HG03457 (cell line): ENCODE measurements at regions not wholly inside any gene's neighbourhood (a gene's known extent, or its start where the extent isn't known, plus 50 kb on each side); places are given as distances from the start of the nearest gene placed in this dataset.
A peak's percentile ranks its signal among the peaks of the same experiment; 100 is the strongest.

ENCODE experiments used
- ATAC-seq: cut with Tn5 transposase; IDR thresholded peaks from one replicate; pipeline ENCODE4 v1.9.1; 2021; ENCODE audit warnings: moderate number of reproducible peaks; ENCODE audit not compliant: unreplicated experiment

DNA sequence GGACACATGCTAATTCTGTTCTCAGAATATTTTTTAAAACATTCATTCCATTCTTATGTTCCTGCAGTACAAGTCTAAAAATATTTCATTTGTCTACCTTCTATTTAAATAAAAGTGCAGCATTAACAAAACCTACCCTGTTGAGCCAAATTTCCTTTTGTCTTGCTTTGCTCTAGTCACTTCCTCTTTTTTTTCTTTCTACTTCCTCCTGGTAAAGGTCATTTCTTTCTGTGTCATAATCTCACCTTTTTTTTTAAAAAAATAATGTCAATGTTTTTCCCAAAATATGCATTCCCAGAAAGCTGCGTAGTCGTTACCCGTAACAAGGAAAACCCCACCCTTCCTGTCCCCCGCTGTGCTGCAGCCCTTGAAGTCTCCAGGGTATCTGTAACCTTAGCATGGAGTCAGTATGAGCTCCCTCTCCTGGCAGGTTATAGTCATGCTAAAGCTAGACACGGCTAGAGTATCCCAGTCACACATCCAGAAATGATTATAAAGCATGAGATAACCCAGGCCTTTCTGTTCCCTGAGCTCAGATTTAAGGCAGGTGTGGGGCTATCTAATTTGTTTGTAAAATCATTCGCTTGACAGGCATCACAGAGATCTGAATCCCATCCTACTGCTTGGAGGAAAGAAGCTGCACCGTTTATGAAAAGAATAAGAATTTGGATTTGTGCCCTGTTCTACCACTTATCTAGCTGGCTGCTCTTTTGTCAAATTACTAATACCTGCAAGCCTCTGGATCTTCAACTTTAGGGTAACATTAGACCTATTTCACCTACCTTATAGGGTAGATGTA is 51.1 kb upstream of the EED start:
- peak; percentile 83 for ATAC-seq

DNA sequence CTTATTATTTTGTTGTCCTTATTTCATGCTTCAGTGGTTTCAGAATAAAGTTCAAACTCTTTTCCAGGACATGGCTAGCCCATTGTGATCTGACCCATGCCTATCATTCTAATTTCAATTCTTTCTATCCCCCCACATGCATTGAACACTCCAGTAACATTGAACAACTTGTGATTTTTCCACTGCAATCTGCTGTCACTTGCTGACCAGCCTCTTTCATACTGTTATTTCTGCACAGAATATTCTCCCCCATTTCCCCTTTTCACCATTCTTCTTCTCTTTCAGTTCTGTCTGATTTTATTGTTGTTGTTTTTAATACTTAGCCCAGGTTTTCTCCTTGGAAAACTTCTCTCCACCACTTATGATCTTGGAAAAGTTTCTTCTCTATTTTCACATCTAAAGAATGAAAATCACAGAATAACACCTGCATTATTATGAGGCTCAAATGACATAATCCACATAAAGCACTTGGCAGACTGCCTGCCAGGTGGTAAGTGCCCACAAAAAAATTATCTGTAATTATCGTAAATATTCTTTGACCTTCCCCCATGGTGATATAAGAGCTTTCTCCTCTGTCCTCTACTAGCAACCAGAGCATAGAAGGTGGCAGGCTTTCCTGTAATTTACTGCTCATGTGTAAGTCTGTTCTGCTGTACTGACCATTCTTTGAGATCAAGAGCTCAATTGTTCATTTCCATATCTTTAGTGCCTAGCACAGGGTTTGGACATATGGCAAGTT is 51.9 kb upstream of the EED start:
- ATAC-seq: no peak

DNA sequence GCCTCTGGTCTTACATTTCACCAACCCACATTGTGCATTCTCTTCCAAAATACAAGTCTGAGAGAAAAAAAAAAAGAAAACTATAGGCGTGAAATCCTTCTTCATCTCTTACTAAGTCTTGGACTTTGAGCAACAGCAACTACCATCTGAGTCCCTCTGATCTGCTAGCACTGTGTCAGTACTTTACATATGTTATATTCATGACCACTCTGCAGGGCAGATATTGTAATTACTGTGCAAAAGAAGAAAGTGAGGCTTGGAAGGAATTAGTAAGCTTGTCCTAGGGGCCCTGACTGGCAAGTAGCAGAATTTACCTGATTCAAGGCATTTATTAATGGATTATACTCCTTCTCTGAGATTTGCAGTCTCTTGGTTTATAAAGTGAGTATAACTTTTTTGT is 52.7 kb upstream of the EED start:
- no peak for ATAC-seq

DNA sequence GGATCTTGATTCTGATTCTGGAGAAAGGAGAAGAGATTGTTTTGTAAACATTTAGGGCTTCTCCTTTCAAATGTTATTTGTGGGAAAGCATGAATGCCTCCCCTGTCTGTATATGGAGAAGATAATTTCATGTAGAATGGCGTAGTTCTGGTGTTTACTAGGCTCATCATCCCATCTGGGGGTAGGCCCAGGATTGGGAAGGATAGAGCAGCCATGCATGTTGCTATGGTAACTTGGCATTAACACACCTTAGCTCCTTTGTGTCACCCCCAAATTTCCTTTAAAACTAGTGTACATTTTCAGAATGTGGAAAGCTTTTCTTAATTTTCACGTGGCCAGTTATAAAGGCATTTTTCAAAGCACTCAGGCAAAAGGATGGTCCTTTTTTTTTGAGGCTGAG is 57.5 kb upstream of the EED start:
- ATAC-seq: no peak

DNA sequence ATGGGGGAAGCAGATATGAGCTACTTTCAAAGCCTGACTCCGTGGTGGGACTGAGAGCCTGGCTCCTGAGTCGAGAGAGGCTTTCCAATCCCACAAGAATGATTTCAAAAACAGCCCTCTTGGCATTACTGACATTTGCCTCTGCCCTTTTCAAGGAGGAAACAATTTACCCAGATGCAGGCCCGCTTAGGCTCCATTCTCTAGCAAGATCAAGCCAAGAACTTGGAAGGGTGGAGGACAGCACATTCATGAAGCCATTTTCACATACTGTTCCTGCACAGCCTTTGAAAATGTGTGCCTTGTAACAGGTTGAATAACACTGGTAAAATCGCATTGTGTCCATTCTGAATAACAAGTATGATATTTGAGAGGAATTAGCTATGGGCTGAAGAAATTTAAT is 58.2 kb upstream of the EED start:
- no peak for ATAC-seq

DNA sequence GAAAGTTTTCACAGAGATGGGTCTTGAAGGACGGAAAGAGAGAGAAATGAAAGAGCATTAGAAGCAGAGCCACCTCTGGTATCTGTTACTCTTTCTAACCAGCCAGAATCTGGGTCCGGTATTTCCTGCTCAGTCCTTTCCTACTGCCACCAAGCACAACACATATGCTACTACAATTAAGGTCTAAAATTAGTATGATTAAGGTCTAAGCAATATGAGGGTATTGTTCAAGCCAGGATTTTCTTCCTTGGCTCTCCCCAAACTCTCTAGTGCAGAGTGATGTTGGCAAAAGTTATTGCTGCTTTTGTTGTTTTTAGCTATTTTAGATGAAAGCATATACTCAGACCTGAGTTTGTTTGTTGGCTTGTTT is 59.2 kb upstream of the EED start:
- ATAC-seq: no peak

DNA sequence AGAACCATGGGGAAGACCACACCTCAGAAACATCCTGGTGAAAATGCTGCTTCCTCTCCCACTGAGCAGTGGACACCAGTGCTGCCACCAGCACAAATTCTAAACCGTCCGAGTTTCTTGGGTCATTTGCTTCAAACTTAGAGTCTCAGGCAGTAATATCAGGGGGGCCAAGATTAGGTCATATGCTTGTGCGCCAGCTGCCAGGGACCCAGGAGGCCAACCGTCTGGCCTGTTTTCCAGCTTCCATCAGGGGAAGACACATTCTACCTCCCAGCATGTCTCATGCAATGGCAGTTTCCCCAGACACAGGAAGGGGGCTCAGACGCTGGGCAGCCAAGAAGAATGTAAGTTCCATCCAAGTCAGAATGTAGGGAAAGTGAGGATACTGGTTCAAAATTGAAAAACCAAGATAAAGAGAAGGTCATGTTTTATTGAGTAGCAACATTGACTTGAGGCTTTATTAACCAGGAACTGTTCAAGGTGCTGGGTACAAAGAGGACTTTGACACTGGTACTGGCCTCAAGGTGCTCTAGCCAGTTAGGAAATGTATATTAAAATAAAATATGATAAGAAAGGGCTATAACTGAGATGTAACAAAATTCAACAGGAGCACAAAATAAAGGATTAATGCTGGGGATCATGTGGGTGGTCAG is 59.7 kb upstream of the EED start:
- no peak for ATAC-seq

DNA sequence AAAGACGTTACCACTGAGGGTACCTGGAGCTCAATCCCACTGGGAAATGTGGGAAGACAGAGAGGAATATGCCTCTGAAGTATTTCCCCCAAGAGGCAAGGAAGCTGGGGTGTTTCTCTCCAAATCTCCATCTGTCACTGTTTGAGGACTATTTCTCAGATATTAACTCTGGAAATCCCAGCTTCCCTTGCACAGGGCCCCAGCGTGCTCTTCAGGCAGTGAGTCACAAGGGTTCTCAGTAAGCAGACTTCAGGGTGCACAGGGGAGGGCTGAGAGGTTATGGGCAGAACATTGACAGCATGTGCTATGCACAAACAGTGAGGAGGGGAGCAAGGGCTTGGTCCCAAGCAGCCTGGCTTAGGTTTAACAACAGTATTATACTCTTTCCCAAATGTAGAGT is 60.9 kb upstream of the EED start:
- ATAC-seq: no peak

DNA sequence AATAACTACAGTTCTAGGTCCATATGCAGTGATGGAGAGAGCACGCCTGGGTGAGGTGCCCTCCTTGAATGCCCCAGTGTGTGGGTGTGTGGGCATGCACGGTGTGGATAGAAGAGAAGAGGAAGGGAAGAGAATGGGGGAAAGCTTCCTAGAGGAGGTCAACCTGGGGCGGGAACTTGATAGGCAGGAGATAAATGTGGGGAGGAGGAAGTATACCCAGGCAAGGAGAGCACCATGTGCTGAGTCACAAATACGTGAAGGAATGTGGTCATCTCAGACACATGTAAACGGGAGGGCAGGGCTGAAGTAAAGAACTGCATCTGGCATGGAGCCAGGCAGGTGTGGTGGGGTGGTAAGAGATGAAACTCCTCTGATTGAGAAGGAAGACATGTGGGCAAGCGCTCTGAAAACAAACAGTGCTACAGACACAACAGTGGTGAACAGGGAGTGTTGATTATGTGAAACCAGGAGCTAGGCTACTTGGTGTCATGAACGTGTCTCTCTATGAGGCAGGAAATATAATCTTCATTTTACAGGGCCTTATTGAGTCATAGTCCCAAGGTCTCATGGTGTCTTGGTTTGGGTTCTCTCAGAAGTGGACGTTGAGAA is 61.5 kb upstream of the EED start:
- ATAC-seq: peak; percentile 83

DNA sequence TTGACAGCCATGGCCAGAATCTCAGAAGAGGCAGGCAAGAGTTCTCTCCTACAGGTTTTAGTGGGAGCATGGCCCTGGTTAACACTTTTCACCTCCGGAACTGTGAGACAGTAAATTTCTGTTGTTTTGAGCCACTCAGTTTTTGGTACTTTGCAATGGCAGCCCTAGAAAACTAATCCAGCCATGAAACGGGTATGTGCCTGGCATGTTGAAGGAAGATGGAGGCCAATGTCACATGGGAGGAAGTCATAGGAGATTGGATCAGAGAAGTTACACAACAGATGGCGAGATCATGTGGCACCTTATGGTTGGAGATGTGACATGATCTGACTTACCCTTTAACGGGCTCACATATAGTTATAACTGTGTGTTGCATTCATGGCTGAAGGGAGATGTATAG is 63.2 kb upstream of the EED start:
- no peak for ATAC-seq

DNA sequence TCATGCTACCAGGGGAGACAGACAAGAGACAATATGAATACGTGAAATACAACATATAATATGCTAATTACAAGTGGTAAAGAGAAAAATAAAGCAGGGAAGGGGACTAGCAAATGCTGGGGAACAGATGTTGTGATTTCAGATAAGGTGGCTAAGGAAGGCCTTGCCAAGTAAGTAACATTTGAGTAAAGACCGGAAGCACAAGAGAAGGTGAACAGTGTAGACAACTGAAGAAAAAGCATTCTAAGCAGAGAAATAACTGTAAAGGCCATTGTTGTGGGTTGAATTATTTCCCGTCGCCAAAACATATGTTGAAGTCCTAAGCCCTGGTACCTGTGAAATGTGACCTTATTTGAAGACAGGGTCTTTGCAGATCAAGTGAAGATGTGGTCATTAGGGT is 63.7 kb upstream of the EED start:
- no peak for ATAC-seq

DNA sequence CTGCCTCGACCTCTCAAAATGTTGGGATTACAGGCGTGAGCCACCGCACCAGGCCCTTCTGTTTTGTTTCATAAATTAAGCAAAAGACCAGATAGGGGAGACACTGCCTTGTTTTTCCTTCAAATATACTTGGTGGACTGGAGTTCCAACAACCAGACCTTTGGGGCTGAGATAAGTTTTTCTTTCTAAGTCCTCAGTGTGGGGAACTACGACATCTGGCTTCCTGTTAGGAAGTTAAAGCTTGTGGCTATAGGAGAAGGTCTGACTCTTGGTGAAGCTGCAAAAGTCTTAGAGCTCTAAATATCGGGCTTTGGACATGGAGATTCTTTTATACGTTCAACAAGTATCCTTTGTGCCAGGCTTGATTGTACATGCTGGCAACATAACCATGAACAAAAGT is 64.1 kb upstream of the EED start:
- no peak for ATAC-seq

DNA sequence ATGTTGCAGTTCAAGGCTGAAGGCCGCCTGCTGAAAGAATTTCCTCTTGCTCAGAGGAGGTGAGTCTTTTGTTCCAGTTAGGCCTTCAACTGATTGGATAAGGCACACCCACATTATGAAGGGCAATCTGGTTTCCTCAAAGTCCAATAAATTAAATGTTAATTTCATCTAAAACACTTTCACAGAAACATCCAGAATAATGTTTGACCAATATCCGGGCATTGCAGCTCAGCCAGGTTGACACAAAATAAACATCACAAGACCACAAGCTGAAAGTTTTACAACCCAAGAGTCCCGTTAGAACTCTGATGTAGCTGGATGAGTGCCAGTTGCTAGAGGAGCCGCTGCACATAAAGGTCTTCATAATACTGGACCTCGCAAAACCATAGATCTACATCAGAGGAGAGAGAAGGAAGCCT is 64.9 kb upstream of the EED start:
- ATAC-seq: no peak

DNA sequence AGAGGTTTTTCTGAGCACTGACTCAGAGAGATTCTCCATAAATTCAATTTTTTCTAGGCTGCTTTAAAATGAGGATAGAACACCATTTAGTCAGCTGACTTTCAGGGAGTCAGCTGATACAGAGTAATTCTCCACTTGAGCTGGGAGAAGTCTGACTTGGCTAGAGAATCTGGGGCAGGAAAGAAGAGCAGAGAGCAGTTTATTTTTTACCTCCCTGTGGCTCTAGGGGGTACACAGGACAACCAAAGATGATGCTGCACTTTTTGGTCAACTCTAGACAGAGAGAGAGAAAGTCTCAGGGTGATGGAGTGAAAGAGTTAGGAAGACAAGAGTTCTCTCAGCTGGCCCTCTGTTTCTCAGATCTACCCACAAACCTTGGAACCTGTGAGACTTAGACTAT is 67.3 kb upstream of the EED start:
- no peak for ATAC-seq

DNA sequence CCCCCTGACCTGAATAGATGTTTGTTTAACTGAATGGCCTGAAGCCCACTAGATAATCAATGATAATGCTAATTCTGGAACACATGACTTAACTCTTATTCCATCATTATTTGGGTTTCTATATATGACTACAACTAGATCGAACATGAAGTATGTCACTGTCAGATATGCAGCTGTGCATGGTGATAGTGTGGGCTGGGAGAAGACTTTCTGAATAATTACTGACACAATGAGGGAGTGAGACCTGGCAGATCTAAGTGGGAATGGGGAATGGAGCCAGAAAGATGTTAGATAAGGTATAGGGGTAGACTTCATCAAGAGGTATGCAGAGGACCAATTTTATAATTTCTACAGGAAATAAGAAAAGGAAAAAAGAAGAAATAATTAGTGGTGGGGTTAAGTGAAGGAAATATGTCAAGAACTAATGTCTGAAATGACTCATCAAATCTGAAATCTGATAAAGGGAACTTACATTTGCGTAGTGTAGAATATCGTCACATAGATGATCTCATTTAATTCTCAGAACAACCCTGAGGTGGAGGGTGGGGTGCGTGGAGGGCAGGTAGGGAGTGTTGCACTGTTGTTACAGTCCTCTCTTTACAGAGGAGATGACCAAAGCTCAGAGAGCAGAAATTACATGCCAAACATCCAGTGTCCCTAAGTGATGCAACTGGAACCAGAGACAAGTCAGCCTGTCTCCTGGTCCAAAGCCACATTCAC is 68.2 kb upstream of the EED start:
- ATAC-seq: peak; percentile 58

DNA sequence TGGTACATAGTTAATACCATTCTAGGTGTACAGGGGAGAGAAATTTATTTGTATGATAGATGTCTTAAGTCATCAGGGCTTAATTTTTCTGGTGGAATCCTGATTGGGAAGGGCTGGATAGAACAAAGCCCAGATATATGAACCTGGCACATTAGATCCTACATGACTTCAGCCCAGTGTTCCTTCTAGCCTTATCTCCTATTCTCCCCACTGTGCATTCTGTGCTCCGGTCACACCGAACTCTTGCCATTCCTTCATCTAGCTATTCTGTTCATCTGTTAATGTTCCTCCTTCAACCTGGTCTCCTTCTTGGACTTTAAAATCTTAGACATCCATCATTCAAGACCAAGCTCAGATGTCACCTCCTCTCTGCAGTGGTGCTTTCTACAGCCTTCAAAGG is 68.9 kb upstream of the EED start:
- ATAC-seq: no peak

DNA sequence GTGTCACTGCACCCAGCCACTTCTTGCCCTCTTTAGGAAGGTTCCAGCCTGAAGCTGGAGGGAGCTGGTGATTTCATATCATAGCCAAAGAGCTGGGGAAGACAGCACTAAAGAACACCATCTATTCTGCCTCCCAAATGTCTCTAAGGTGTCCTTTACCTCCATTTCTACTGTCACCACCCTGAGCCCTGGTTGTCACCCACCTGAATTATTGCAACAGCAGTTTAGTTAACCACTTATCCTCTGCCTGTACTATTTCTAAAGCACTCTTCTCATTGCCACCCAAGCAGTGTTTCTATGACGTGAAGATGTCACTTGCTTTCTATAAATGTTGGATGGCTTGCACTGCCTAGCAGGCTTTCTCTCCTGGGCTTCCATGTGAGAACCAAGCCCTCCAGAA is 69.4 kb upstream of the EED start:
- ATAC-seq: no peak

DNA sequence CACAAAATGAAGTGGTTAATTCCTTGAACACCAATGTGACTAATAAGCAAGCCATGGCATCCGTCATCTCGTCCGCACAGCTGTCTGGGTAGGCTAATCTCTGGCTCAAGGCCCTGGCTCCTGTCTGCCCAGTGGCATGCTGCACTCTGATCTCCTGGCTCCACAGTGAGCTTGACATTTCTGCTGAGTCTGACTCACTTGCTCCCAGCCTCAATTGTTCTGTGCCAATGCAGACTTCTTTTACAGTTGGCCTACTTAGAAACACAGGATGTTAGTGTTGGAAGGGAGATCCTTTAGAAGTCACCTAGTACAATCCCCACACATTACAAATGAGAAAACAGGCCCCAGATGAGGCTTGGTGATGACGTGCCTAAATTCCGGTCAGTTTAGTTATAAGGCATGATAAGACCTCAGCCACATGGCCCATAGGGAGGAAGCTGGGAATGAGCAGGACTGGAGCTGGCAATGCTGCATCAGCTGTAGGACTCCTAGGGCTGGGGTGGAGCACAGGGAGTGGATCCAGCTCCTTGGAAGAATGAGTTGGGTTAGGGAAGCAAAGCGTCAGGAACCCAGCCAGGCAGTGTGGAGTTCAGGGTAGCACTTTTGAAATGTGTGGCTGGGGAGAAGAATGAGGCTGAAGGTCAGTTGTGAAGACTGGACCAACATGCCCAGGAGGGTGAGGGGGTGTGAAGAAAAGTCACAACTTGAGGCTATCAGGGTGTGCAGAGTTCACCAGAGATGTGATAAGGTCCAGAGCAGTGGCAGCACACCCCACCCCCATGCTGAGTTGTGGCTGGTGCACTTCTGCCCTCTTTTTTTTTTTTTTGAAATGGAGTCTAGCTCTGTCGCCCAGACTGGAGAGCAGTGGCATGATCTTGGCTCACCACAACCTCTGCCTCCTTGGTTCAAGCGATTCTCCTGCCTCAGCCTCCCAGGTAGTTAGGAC is 70.2 kb upstream of the EED start:
- ATAC-seq: no peak

DNA sequence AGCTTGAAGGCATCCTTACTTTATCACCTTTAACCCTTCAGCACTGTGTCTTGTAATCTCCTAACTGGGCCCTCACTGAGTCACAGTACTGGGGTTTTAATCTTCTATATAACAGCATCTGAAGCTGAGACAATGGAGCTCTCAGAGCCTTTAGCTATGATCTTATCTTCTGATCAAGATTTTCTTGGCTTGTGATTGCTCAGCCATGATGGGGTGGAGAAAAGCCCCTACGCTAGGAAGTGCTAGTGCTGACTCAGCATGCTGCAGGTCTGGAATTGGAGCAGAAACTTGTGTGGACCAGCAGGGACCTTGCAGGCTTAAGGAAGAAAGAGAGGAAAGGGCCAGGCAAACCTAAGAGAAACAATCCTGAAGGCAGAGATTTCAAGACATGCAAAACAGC is 71.7 kb upstream of the EED start:
- ATAC-seq: no peak

DNA sequence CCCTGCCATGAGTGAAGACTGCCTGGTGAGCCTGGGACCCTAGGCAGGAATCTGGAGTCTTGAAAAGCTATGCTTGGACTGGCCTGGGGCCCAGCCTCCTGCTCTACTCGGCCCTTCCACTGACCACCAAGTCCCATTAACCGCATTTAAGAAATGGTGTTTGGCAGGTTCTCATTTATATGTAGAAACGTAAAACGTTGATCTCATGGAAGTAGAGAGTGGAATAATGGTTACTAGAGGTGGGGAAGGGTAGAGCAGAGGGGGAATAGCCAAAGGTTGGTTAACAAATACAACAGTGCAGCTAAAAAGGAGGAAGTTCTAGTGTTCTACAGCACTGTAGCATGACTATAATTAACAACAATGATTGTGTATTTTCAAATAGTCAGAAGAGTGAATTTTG is 72.9 kb upstream of the EED start:
- no peak for ATAC-seq
